Astrocyte (in vitro differentiated cells and primary cell): ENCODE measurements at regions not wholly inside any gene's neighbourhood (a gene's known extent, or its start where the extent isn't known, plus 50 kb on each side); places are given as distances from the start of the nearest gene placed in this dataset.

Experiments
- DNase-seq: peaks from one replicate; pipeline ENCODE4 v3.0.0-alpha.2; 2010; ENCODE audit warnings: low read depth
- FAIRE-seq: peaks from 2 replicates; lab custom pipeline; 2011; peaks lifted over from hg19 to GRCh38; lab: Jason Lieb, UNC
- H2AFZ ChIP-seq: 2 replicates; pipeline ENCODE4 v1.6.0; 2012; ENCODE audit warnings: low read depth, low read length, inconsistent platforms
- H3K27ac ChIP-seq: 2 replicates; pipeline ENCODE4 v1.5.1; 2011; ENCODE audit warnings: low read depth, low read length, inconsistent platforms
- H3K27me3 ChIP-seq: 2 replicates; pipeline ENCODE4 v1.6.0; 2011; ENCODE audit warnings: low read length, inconsistent platforms; ENCODE audit not compliant: insufficient read depth
- H3K36me3 ChIP-seq: 2 replicates; pipeline ENCODE4 v1.5.1; 2011; ENCODE audit warnings: low read length, inconsistent platforms; ENCODE audit not compliant: insufficient read depth
- H3K4me1 ChIP-seq: 2 replicates; pipeline ENCODE4 v1.5.1; 2011; ENCODE audit warnings: low read length, inconsistent platforms; ENCODE audit not compliant: insufficient read depth
- H3K4me2 ChIP-seq: 2 replicates; pipeline ENCODE4 v1.6.0; 2012; ENCODE audit warnings: low read length, inconsistent platforms
- H3K4me3 ChIP-seq: 2 replicates; pipeline ENCODE4 v1.5.1; 2011; ENCODE audit warnings: low read depth, mild to moderate bottlenecking, low read length, inconsistent platforms; ENCODE audit not compliant: insufficient read depth
- H3K79me2 ChIP-seq: 2 replicates; pipeline ENCODE4 v1.6.0; 2012; ENCODE audit warnings: mild to moderate bottlenecking, low read length, inconsistent platforms; ENCODE audit not compliant: insufficient read depth
- H3K9ac ChIP-seq: 2 replicates; pipeline ENCODE4 v1.6.0; 2012; ENCODE audit warnings: mild to moderate bottlenecking, low read length, inconsistent platforms
- H3K9me3 ChIP-seq: 2 replicates; pipeline ENCODE4 v1.5.1; 2012; ENCODE audit warnings: low read depth, mild to moderate bottlenecking, low read length, inconsistent platforms; ENCODE audit not compliant: insufficient read depth
- H4K20me1 ChIP-seq: 2 replicates; pipeline ENCODE4 v1.6.0; 2012; ENCODE audit warnings: low read length, inconsistent platforms; ENCODE audit not compliant: insufficient read depth
- H3K27ac Mint-ChIP-seq: one replicate; pipeline ENCODE4 v1.8.0; 2021; ENCODE audit warnings: mild to moderate bottlenecking, mixed read lengths; ENCODE audit not compliant: unreplicated experiment
- H3K27me3 Mint-ChIP-seq: one replicate; pipeline ENCODE4 v1.8.0; 2021; ENCODE audit warnings: low read depth, mixed read lengths; ENCODE audit not compliant: unreplicated experiment
- H3K36me3 Mint-ChIP-seq: one replicate; pipeline ENCODE4 v1.8.0; 2021; ENCODE audit warnings: low read depth, mixed read lengths; ENCODE audit not compliant: unreplicated experiment
- H3K4me1 Mint-ChIP-seq: one replicate; pipeline ENCODE4 v1.8.0; 2021; ENCODE audit warnings: low read depth, mixed read lengths; ENCODE audit not compliant: unreplicated experiment
- H3K4me3 Mint-ChIP-seq: one replicate; pipeline ENCODE4 v1.8.0; 2021; ENCODE audit warnings: mild to moderate bottlenecking, moderate library complexity, mixed read lengths; ENCODE audit not compliant: unreplicated experiment
- H3K9me3 Mint-ChIP-seq: one replicate; pipeline ENCODE4 v1.8.0; 2021; ENCODE audit warnings: mild to moderate bottlenecking, mixed read lengths; ENCODE audit not compliant: unreplicated experiment
- CTCF ChIP-seq: IDR thresholded peaks from 2 replicates; pipeline ENCODE4 v1.5.1; 2011; ENCODE audit warnings: low read depth, mild to moderate bottlenecking, inconsistent platforms, low read length, moderate library complexity; ENCODE audit not compliant: insufficient read depth
- EZH2 ChIP-seq: IDR thresholded peaks from 2 replicates; pipeline ENCODE4 v1.6.1; 2012; ENCODE audit warnings: mild to moderate bottlenecking, low read length, inconsistent platforms; ENCODE audit not compliant: insufficient read depth

GRCh38 chr1:69459244-69459643 lies 108.5 kb upstream of the LRRC7 start:
- H3K27me3 Mint-ChIP-seq, result no peaks in the 10 kb centered on the region
- Histone ChIP-seq H3K4me1 (no peaks in the 10 kb centered on the region), H3K4me3 (no peak overlapping the region), H3K79me2 (no peaks in the 10 kb centered on the region), H3K27ac (no peak overlapping the region), H2AFZ (no peak overlapping the region), H3K9ac (no peak overlapping the region), H3K27me3 (no peaks in the 10 kb centered on the region), H3K36me3 (no peaks in the 10 kb centered on the region), H4K20me1 (no peaks in the 10 kb centered on the region), H3K9me3 (no peaks in the 10 kb centered on the region), H3K4me2 (no peak overlapping the region)
- no peak for DNase-seq
- no peaks in the 10 kb centered on the region for H3K9me3 Mint-ChIP-seq
- no peaks in the 10 kb centered on the region for H3K36me3 Mint-ChIP-seq
- no peak for FAIRE-seq
- no peak overlapping the region for H3K27ac Mint-ChIP-seq
- no peaks in the 10 kb centered on the region for H3K4me1 Mint-ChIP-seq
- TF ChIP-seq CTCF (no peak), EZH2 (no peak)
- no peak overlapping the region for H3K4me3 Mint-ChIP-seq

- Mint-ChIP-seq H3K36me3 (no peaks in the 10 kb centered on the region), H3K4me3 (no peak overlapping the region), H3K9me3 (peaks cover 2% of the 10 kb centered on the region), H3K4me1 (no peaks in the 10 kb centered on the region), H3K27me3 (no peaks in the 10 kb centered on the region), H3K27ac (no peak overlapping the region)
- Histone ChIP-seq H2AFZ (no peak overlapping the region), H3K9me3 (no peaks in the 10 kb centered on the region), H3K4me1 (no peaks in the 10 kb centered on the region), H3K36me3 (no peaks in the 10 kb centered on the region), H3K27ac (no peak overlapping the region), H3K4me3 (no peak overlapping the region), H3K27me3 (no peaks in the 10 kb centered on the region), H3K79me2 (no peaks in the 10 kb centered on the region), H3K9ac (no peak overlapping the region), H3K4me2 (no peak overlapping the region), H4K20me1 (no peaks in the 10 kb centered on the region)
- FAIRE-seq (no peak), DNase-seq (no peak)
- TF ChIP-seq EZH2 (no peak), CTCF (no peak)
Observed at GRCh38 chr1:69475021-69475420, 92.7 kb upstream of the LRRC7 start.

GRCh38 chr1:69479734-69480133 lies 88.0 kb upstream of the LRRC7 start:
- H3K4me2 ChIP-seq, result no peak overlapping the region
- no peak overlapping the region for H3K9ac ChIP-seq
- no peak overlapping the region for H3K27ac ChIP-seq
- no peak overlapping the region for H2AFZ ChIP-seq
- H4K20me1 ChIP-seq, result no peaks in the 10 kb centered on the region
- H3K4me3 ChIP-seq, result no peak overlapping the region
- Mint-ChIP-seq H3K4me1 (no peaks in the 10 kb centered on the region), H3K4me3 (no peak overlapping the region), H3K9me3 (peaks cover 2% of the 10 kb centered on the region), H3K27me3 (no peaks in the 10 kb centered on the region), H3K27ac (no peak overlapping the region), H3K36me3 (no peaks in the 10 kb centered on the region)
- H3K27me3 ChIP-seq, result no peaks in the 10 kb centered on the region
- no peaks in the 10 kb centered on the region for H3K36me3 ChIP-seq
- TF ChIP-seq EZH2, result no peak
- no peak for TF ChIP-seq CTCF
- DNase-seq (no peak), FAIRE-seq (no peak)
- H3K79me2 ChIP-seq, result no peaks in the 10 kb centered on the region
- no peaks in the 10 kb centered on the region for H3K9me3 ChIP-seq
- H3K4me1 ChIP-seq, result no peaks in the 10 kb centered on the region
